Thymus (tissue), 11 donors: ENCODE measurements at regions not wholly inside any gene's neighbourhood (a gene's known extent, or its start where the extent isn't known, plus 50 kb on each side); places are given as distances from the start of the nearest gene placed in this dataset.

Source experiments
- DNase-seq, 9 donors: peaks; one replicate each; pipeline ENCODE4 v3.0.0-alpha.2; 2013; ENCODE audit warnings: low spot score in 9 of 9, low read depth in 6 of 9, missing footprints in 1 of 9
- H3K27ac ChIP-seq, 2 donors: one replicate each; pipeline ENCODE4 v1.5.1; 2013; ENCODE audit warnings: control low read depth in 1 of 2, low read depth in 1 of 2, low read length in 1 of 2, mild to moderate bottlenecking in 1 of 2, moderate library complexity in 1 of 2
- H3K27me3 ChIP-seq, 2 donors: one replicate each; pipeline ENCODE4 v1.5.1; 2013; ENCODE audit warnings: low read length in 1 of 2; ENCODE audit not compliant: control insufficient read depth in 2 of 2, insufficient read depth in 1 of 2
- H3K36me3 ChIP-seq, 2 donors: one replicate each; pipeline ENCODE4 v1.5.1; 2013; ENCODE audit warnings: low read length in 1 of 2, mild to moderate bottlenecking in 1 of 2, moderate library complexity in 1 of 2; ENCODE audit not compliant: control insufficient read depth in 2 of 2, insufficient read depth in 2 of 2
- H3K4me1 ChIP-seq, 2 donors: one replicate each; pipeline ENCODE4 v1.5.1; 2013; ENCODE audit warnings: low read length in 2 of 2; ENCODE audit not compliant: control insufficient read depth in 2 of 2, insufficient read depth in 2 of 2
- H3K4me3 ChIP-seq, 2 donors: one replicate each; pipeline ENCODE4 v1.5.1; 2013; ENCODE audit warnings: low read length in 2 of 2, control low read depth in 1 of 2, mild to moderate bottlenecking in 1 of 2
- H3K9me3 ChIP-seq, 2 donors: one replicate each; pipeline ENCODE4 v1.5.1; 2013; ENCODE audit warnings: low read length in 1 of 2, mild to moderate bottlenecking in 1 of 2; ENCODE audit not compliant: control insufficient read depth in 2 of 2, insufficient read depth in 1 of 2
- WGBS: extraction: QIAGEN DNeasy Blood & Tissue Kit; methylation state at CpG from one replicate; pipeline ENCODE4 v1.1.7; 2013; 5-methylcytosine and 5-hydroxymethylcytosine counted together
- donor health status: healthy.

- Histone ChIP-seq H3K36me3 (no peaks in the 10 kb centered on the region), H3K27ac (no peak overlapping the region), H3K4me1 (peaks cover 8 to 23% of the 10 kb centered on the region in 2 donors), H3K27me3 (no peaks in the 10 kb centered on the region), H3K4me3 (no peak overlapping the region), H3K9me3 (peaks cover 0 to 18% of the 10 kb centered on the region in 2 donors)
- 95% methylated on average over 1 of the region's 1 CpG for WGBS
- peak in 1 of 9 donors; percentile 52 for DNase-seq
These were observed 78.5 kb upstream of the PRDM11 start for GRCh38 chr11:45067966-45068365.

- H3K4me3 ChIP-seq: no peak overlapping the region
- H3K27me3 ChIP-seq: no peaks in the 10 kb centered on the region
- H3K27ac ChIP-seq: no peak overlapping the region
- DNase-seq: no peak
- WGBS: 95% methylated on average over 1 of the region's 1 CpG
- peaks cover 35 to 55% of the 10 kb centered on the region in 2 donors for H3K4me1 ChIP-seq
- H3K36me3 ChIP-seq: no peaks in the 10 kb centered on the region
- H3K9me3 ChIP-seq: peaks cover 0 to 9% of the 10 kb centered on the region in 2 donors
These were observed 75.2 kb upstream of the PRDM11 start for GRCh38 chr11:45071232-45071631.

- Histone ChIP-seq H3K27me3 (no peaks in the 10 kb centered on the region), H3K9me3 (no peaks in the 10 kb centered on the region), H3K27ac (peak overlapping the region in 1 of 2 donors; percentile 45), H3K36me3 (no peaks in the 10 kb centered on the region), H3K4me3 (no peak overlapping the region), H3K4me1 (peaks cover 40 to 58% of the 10 kb centered on the region in 2 donors)
- WGBS: 14% methylated on average over 11 of the region's 11 CpGs
- DNase-seq: peak in 3 of 9 donors; percentile 59 to 81 (median 65)
These were observed 72.7 kb upstream of the PRDM11 start for GRCh38 chr11:45073685-45074141.

- DNase-seq: no peak
- no peak overlapping the region for H3K4me3 ChIP-seq
- WGBS: 93% methylated on average over 4 of the region's 4 CpGs
- no peaks in the 10 kb centered on the region for H3K27me3 ChIP-seq
- H3K4me1 ChIP-seq: peaks cover 53 to 66% of the 10 kb centered on the region in 2 donors
- H3K9me3 ChIP-seq: peaks cover 0 to 3% of the 10 kb centered on the region in 2 donors
- H3K27ac ChIP-seq: no peak overlapping the region
- no peaks in the 10 kb centered on the region for H3K36me3 ChIP-seq
These were observed 70.9 kb upstream of the PRDM11 start for GRCh38 chr11:45075519-45075918.

GRCh38 chr11:45075952-45076351, 70.5 kb upstream of the PRDM11 start:
- no peak for DNase-seq
- peaks cover 0 to 5% of the 10 kb centered on the region in 2 donors for H3K9me3 ChIP-seq
- H3K4me3 ChIP-seq: no peak overlapping the region
- no peaks in the 10 kb centered on the region for H3K27me3 ChIP-seq
- WGBS: over 99% methylated on average over 4 of the region's 4 CpGs
- H3K36me3 ChIP-seq: no peaks in the 10 kb centered on the region
- peaks cover 57 to 70% of the 10 kb centered on the region in 2 donors for H3K4me1 ChIP-seq
- no peak overlapping the region for H3K27ac ChIP-seq

GRCh38 chr11:45076761-45077160, 69.7 kb upstream of the PRDM11 start:
- Histone ChIP-seq H3K27ac (no peak overlapping the region), H3K36me3 (no peaks in the 10 kb centered on the region), H3K4me3 (no peak overlapping the region), H3K27me3 (no peaks in the 10 kb centered on the region), H3K9me3 (peaks cover 0 to 9% of the 10 kb centered on the region in 2 donors), H3K4me1 (peaks cover 58 to 75% of the 10 kb centered on the region in 2 donors)
- no peak for DNase-seq
- WGBS: 95% methylated on average over 2 of the region's 2 CpGs

- no peak overlapping the region for H3K4me3 ChIP-seq
- H3K36me3 ChIP-seq: no peaks in the 10 kb centered on the region
- peaks cover 0 to 9% of the 10 kb centered on the region in 2 donors for H3K9me3 ChIP-seq
- WGBS: 88% methylated on average over 16 of the region's 16 CpGs
- H3K27ac ChIP-seq: peak overlapping the region; percentile 58 to 88
- H3K4me1 ChIP-seq: peaks cover 62 to 81% of the 10 kb centered on the region in 2 donors
- no peaks in the 10 kb centered on the region for H3K27me3 ChIP-seq
- DNase-seq: peak in 1 of 9 donors; percentile 59
These were observed 68.0 kb upstream of the PRDM11 start for GRCh38 chr11:45078236-45079074.

GRCh38 chr11:45079075-45079444, 67.4 kb upstream of the PRDM11 start:
- WGBS: 4% methylated on average over 4 of the region's 4 CpGs
- Histone ChIP-seq H3K4me3 (peak overlapping the region in 1 of 2 donors; percentile 9), H3K36me3 (no peaks in the 10 kb centered on the region), H3K27me3 (no peaks in the 10 kb centered on the region), H3K4me1 (peaks cover 58 to 78% of the 10 kb centered on the region in 2 donors), H3K9me3 (peaks cover 0 to 9% of the 10 kb centered on the region in 2 donors), H3K27ac (peak overlapping the region; percentile 58 to 88)
- peak in 2 of 9 donors; percentile 44 to 69 for DNase-seq

- Histone ChIP-seq H3K27ac (peak overlapping the region; percentile 26 to 88), H3K4me3 (peak overlapping the region in 1 of 2 donors; percentile 9)
These were observed 66.9 kb upstream of the PRDM11 start for GRCh38 chr11:45079567-45079942.

More at GRCh38 chr11:45079567-45079942, 66.9 kb upstream of the PRDM11 start:
- Histone ChIP-seq H3K36me3 (no peaks in the 10 kb centered on the region), H3K9me3 (peaks cover 0 to 9% of the 10 kb centered on the region in 2 donors), H3K27me3 (no peaks in the 10 kb centered on the region), H3K4me1 (peaks cover 54 to 73% of the 10 kb centered on the region in 2 donors)
- WGBS: 13% methylated on average over 1 of the region's 1 CpG
- DNase-seq: no peak
